HG02571 (cell line): ENCODE measurements at regions not wholly inside any gene's neighbourhood (a gene's known extent, or its start where the extent isn't known, plus 50 kb on each side); places are given as distances from the start of the nearest gene placed in this dataset.
A peak's percentile ranks its signal among the peaks of the same experiment; 100 is the strongest.

Experiments
- ATAC-seq: cut with Tn5 transposase; IDR thresholded peaks from one replicate; pipeline ENCODE4 v1.9.1; 2021; ENCODE audit warnings: mild to moderate bottlenecking, moderate library complexity; ENCODE audit not compliant: unreplicated experiment

DNA sequence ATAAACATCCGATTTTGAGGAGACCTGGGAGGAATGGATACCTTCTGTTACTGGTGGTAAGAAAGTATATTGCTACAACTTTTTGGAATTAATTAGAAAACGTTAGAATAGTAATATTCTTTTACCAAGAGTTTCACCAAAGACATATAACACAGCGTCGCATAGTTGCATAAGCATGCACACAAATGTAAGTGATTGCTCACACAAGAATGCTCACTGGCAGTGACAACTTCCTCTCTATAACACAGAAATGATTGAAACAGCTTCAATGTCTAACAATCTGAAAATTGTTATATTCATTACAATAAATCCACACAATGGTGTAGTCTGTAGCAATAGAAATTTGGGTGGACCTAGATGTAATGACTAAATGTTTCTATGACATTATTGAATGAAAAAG, 998.6 kb downstream of the TTLL7 start:
- no peak for ATAC-seq

DNA sequence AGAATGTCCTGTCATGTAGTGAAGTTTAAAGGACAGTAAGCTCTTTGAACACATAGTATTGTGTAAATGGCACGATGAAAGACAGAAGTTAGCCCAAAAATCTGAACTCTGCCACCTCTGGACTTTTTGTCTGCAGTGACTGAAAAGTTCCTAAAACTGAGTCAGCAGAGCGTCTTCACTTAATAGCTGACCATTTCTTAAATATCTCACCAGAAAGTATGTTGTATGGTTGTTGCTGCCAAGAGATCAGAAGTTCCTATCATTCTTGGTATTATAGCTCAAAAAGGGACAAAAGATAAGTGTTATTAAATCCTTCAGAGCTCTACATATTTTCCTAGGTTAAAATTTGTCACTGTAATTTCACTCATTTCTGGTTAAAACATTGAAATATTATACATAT, 1003.0 kb downstream of the TTLL7 start:
- no peak for ATAC-seq

DNA sequence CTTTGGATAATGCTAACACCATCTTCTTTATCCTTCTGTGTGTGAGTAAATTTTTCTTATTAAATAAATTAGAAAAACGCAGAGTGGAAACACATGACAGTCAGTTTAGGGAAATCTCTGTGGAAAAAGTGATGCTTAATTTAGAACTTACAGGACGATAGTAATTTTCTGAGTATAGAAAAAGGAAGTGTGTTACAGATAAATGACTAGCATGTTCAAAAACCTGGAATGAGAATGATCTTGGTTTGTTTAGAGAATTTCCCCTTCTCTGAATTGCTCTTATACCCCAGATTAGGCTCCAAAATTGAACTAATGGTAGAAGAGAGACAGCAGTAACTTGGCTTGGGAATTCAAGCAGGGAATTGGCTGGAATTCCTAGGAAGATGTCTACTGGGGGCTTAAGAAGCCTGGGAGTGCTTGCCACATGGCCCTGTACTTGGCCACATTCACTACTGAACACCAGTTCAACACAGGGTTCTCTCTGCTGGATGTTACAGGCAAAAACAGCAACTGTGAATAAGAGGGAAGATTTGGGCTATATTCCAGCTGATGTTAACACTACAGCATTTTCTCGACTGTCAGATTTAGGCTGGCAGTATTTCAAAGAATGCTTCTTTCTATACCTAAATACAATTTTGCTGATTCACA, 1004.2 kb downstream of the TTLL7 start:
- no peak for ATAC-seq

DNA sequence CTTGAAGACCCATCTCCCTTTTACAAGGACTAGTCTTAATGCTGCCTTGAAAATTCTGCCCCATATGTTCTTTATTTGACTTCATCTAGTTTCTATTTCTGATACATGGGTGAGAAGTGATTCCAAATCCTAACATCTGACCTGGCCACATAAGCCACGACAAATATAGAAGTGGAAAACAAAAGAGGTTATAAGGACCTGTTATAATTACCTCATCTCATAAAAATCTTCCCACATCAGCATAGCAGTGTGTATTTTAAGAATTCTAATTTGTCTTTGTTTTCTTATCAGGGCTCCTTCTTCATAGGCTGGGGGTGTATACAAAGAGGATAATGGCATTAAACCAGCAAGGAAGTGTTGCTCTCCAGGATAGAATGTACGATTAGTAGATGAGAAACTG, 1007.4 kb downstream of the TTLL7 start:
- no peak for ATAC-seq

DNA sequence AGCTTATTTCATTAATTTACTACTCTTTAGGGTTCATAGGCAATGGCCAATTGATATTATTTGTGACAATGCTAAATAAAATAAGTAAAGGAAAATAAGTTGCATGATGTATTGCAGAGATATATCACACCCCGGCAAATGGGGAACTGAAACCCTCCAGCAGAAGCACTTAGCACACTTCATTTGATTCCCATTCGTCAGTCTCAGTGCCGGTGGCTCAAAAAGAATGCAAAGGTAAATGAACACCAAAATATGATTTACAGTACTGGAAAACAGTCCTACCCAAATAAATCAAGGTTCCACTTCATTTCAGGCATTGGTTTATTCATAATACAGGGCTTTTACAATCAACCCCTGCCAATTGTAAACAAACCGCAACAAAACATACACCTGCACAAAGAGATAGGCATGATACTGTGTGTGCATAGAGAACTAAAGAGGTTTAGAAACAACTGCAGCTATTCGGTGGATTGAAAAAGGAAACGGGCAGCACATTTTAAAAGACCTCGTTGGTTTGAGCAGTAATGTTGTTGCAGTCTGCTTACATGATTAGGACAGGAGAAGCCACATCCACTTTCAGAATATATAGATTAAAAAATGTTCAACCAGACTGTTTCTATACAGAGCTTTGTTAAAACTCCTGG, 1019.2 kb downstream of the TTLL7 start:
- peak; percentile 90 for ATAC-seq

DNA sequence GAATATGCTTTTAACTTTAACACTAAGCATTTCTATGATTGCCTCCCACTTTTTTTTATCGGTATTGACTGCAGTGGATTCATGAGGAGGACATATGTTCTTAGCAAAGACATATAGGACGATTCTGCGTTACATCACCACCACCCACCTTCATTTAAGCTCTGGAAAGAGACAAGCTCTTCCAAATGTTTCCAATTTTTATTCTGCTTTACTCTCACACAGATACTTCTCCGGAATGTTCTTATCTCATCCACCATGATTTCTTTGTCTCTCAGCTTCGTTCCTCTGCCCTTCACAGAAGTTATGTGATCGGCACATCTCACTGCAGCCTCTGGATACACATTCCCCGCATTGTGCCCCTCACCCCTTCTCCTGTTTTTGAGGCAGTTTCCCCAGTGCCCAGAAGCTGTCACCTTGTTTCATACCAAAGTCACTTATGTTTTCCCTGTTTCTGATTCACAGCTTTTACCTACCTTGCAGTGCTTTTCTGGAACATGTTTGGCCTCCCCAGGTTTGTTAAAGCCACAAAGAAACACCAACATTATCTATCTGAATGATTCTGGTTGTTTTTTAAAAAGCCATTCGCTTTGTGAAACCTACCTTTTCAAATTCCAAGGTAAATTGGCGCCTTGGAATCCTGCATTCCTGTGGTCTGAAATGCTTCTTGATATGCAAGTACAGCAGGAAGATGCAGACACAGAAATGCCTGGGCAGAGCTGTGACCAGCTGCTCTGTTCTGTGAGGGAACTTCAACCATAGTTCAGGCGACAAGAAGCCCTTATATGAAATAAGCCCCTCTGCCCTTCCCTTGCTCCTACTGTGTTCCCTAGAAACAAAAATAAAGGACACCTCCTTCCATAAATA, 1020.2 kb downstream of the TTLL7 start:
- no peak for ATAC-seq

DNA sequence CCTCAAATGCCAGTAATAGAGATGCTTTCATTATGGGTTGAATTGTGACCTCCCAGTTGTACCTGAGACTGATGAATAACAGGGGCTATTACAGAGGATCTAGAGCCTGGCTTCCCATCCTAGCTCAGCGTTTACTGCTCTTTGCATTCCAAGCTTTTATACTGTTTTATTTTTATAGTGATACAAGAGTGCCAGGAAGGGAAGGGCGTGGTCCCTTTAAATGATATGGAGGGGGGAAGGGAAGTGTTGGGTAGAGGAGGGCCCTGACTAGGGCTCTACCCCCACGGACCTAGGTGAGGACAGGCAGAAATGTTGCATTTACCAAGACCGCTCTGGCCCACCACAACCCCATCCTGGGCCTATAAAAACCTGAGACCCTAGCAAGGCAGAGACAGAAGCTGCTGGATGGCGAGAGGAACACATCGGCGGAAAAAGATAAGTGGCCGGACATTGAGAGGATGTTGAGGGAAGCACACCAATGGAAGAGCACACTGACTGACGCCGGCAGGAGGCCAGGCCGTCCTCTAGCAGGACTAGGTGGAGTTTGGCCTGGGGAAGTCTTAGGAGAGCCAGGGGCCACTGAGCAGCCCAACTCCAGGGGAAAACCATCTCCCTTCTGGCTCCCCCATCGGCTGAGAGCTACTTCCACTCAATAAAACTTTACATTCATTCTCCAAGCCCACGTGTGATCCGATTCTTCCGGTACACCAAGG, 1025.9 kb downstream of the TTLL7 start:
- ATAC-seq: no peak

DNA sequence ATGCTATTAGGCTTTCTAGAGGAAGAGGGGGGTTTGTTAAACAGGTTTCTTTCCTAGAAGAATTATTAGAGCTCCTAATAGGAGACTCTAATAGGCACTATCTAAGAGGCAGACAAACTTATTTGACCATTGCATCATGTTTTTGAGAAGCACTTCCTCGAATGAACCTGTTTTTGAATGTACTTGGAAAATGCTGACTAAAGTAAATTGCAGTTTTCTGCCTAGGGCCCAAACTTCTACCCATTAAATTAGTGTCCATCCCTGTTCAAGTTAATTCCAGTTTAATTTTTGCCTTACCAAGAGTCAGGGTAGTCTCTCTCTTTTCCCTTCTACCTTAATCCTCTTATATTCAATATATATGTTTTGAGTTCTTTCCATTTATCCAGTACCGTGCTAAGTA, 1029.6 kb downstream of the TTLL7 start:
- no peak for ATAC-seq

DNA sequence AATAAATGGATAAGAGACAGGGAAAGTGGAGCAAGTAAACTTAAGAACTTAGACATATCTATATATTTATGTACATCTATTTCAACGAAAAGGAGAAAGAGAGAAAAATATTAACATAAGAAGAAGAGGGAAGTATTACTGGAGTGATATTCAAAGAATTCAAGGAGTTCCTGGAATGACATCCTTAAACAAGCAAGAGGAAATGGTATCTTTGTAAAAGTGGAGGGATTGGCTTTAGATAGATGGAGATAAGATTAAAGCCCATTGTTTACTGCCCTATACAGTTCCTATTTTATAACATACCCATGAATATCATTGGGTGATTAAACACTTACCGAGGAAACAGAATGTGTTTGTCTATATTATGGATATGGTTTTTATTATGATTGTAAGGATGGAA, 1036.3 kb downstream of the TTLL7 start:
- no peak for ATAC-seq

DNA sequence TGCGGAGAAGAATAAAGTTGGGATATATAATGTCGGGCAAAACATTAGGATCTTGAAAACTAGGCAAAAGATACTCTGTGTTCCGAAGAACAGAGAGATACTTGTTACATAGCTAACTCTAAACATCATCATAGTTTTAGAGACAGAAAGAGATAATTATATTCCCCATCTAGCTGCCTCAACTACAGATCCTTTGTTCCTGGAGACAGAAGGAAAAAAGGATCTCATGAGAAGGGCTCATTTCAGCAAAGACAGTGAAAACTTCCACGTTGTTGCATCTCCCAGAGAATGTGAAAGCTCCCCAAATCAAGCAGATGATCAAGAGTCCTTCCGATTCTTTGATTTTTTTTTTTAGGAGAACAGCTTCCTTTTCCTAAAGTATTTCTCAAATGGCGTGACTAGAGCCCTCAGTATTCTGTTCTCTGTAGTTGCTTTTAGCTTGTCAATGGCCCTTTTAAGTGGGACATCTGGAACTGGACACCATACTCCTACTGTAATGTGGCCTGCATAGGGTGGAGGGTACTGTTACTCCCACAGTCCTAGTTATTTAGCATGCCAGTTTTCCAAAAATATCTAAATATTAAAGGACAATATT, 1048.2 kb downstream of the TTLL7 start:
- no peak for ATAC-seq

DNA sequence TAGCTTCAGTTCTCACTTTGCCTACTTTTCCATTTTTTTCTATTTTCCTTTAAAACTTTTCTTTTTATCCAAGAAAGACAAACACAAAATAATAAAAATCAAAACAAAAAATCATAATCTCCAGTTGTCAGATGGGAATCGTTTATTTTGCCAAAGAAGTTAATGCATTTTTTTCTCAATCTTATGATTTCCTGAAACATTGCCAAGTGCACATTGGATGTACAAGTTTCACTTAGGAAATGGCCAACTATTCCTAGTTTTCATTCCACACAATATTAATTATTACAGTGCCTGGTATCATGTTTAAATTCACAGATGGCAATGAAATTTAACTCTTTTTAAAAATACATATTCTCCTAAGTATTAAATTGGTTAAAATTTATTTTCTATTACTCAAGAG, 1050.5 kb downstream of the TTLL7 start:
- ATAC-seq: no peak

DNA sequence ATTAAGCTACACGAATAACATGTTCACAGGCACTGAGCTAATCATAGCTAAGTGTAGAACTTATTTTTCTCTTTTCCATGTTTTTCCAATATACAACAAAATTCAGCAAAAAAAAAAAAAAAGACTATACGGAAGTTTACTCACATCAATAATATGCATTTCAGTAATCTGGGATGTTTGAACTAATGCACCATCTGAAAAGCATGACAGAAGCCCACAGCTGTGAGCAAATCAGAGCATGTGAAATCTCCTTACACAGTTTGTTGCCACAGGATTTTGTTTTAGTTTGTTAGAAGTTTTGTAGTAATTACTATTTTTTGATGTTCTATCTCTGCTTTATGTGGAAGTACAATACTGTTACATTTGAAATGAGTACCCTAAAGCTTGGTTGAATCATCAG, 1051.7 kb downstream of the TTLL7 start:
- no peak for ATAC-seq

DNA sequence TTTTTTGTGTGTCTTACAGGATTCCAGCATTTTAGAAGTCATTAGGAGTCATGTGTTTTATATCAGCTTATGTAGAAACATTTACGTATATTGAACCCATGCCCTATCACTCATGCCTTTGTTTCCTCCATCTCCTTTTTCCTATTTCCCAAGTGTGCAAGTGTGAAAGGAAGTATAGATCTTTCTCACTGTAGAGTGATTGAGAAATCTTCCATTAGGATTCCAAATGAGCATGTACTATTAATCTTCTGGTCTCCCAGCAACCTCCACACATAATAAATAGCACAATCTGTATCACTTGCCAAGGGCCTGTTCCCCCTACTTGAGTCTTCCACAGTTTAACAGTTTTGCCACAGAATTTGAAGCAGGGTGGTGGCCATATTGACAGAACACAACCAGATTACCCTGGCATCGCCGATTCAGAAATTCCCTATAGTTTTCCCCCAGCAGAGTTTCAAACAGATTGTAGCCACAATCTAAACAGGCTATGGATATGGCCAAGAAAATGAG, 1052.8 kb downstream of the TTLL7 start:
- no peak for ATAC-seq

DNA sequence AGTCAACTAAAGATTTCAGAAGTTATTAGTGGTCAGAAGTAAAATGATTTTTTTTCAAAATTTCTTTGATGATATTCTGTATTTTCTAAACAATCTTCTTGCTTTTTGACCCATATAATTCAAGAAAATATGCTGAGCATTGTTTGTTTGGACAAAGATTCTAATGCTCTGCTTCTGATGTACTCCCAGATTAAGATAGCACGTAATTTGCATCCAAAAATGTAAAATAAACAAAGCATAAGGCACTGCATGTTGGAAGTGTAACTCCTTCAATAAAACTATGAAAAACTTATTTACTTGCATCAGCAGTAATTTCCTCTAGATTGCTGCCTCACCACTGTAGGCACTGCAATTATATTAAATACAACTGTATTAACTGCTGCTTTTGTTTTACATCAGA, 1054.1 kb downstream of the TTLL7 start:
- ATAC-seq: no peak

DNA sequence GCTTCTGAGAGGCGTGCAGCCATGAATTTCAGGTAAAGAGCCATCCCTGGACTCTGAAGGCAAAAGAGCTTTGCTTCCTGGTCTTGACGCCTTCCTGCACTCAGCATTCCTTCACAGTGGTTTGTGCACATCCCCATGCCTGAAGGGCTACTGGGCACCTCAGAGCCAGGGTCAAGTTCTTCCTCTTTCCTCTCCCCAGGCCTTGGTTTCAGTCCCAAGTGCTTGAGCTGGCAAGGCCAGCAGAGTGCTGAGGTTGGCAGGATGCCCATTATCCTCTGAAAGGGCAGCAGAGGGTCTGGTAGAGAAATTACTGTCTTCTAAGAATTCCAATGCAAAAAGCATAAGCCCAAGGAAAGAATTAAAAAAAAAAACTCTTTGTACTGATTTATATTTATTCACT, 1064.9 kb downstream of the TTLL7 start:
- no peak for ATAC-seq

DNA sequence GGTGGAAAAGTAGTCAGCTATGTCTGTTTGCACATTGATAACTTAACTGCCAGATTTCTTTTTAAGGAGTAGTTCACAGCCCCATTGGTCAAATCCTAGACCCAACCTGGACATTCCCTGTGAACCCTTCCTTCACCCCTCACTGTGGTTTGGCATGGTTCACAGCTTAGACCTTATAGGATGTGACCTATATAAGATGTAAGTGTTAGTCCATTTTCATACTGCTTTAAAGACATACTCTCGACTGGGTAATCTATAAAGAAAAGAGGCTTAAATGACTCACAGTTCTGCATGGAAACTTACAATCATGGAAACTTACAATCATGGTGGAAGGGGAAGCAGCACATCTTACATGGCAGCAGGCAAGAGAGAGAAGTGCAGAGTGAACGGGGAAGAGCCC, 1066.2 kb downstream of the TTLL7 start:
- no peak for ATAC-seq

DNA sequence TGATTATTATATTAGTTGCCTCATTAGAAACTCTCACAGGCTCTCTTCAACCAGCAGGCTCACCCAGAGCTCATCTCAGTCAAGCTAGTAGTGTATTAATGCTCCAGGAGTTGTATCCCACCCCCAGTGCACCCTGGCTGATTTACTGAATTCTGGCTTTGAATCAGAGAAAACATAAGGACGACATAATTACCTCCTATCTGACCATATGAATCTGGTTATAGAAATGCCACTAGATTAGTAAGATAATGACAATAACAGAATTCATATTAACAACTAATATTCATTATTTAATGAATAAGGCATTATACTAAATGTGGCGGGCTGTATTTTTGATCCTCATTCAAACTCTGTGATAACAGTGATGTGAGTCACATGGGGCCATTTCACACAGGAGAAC, 1066.7 kb downstream of the TTLL7 start:
- ATAC-seq: no peak

DNA sequence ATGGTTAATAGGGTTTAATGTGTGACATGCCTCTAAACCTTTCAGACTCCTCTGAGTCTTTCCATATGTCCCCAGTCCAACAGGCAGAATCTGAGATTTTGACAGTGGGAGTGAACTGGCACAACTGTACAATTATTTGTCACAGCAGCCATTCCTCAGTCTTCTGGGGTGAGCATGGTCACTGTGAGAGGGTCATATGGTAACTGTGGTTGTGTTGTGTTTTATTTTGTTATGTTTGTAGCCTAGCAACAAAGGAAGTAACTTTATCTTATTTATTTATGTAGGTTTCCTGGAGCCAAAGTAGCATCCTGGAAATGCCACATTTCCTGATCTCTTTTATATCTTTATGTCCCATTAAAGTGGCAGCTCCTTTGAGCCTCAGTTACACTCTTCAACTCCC, 1067.9 kb downstream of the TTLL7 start:
- no peak for ATAC-seq

DNA sequence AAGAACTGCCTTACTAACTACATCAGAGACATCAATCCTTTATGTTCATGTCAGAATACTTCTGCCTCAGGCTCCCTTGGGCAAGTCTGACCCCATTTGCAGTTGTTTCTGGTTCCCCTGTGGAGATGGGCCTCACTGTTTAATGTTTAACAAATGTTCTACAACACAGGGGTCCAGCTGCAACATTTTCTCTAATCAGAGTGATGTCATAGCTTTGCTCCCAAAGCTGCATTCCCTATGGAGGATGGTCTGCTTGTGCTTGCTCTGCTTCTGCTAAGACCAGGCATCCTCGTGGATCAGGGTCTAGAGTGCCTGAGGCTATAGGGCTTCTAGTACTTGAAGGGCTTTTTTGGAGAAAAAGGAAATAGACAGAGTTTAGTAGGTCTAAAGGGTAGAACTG, 1071.2 kb downstream of the TTLL7 start:
- ATAC-seq: no peak

DNA sequence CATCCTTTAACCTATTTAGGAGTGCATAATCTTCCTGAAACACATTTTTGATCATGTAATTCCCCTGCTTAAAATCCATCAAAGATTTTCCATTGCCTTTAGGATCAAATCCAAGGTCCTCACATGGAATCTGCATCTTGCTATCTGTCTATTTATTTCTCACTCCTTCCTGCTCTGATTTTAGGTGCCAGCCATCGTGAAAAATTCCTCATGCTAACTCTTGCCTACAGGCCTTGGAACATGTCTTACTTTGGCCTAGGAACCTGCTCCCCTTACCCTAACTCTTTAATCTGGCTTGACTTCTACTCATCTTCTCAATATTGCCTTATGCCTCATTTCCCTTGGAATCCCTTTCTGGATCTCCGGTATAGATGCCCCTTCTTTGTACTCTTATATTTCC, 1074.3 kb downstream of the TTLL7 start:
- ATAC-seq: no peak

DNA sequence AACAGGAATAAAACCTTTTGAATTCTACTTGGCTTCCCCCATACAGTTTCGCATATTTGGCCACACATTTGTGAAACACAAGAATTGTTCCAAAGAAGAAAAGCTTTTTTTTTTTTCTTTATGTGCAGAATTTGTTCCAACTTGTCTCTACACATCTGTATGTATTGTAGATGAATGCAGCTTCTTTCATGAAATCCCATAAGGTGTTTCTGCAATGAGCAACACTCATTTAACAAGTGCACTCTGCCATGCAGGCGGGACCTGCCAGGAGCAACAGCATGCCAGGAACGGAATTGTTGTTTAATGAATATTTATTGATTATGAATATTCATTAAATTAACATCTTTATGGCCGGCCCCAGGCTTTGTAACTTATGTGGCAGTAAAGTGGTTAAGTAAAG, 1075.0 kb downstream of the TTLL7 start:
- ATAC-seq: no peak
